ENCODE measurements at regions not wholly inside any gene's neighbourhood (a gene's known extent, or its start where the extent isn't known, plus 50 kb on each side); places are given as distances from the start of the nearest gene placed in this dataset.

DNA sequence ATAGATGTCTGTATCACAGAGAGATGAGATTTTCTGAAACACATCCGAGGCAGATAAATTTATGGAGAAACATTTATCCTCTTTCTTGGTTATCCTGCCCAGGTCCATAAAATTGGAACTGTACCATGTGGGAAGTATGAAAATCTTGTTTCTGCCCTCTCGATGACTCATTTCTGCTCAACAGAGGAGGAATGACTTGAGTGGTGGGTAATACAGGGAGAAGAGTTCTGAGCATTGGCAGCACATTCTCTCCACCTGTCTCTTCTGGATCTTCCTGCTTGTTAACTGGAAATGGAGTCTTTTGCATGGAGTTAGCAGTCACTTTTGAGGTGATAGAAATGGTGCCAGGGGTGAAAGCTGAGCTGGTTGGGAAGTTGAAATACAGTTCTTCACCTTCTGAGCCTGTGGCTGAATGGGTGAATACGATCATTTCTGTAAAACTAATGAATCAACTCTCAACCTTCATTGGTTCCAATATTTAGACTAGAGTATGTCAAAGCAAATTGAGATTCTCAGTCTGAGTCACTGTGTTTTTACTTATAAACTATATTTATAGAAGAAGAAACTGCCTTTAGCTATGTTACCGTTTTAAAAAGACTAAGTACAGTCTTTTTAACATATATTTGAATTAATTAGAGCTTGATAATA lies 945.5 kb downstream of the SORCS3 start:
- TF ChIP-seq, protein P1, sequence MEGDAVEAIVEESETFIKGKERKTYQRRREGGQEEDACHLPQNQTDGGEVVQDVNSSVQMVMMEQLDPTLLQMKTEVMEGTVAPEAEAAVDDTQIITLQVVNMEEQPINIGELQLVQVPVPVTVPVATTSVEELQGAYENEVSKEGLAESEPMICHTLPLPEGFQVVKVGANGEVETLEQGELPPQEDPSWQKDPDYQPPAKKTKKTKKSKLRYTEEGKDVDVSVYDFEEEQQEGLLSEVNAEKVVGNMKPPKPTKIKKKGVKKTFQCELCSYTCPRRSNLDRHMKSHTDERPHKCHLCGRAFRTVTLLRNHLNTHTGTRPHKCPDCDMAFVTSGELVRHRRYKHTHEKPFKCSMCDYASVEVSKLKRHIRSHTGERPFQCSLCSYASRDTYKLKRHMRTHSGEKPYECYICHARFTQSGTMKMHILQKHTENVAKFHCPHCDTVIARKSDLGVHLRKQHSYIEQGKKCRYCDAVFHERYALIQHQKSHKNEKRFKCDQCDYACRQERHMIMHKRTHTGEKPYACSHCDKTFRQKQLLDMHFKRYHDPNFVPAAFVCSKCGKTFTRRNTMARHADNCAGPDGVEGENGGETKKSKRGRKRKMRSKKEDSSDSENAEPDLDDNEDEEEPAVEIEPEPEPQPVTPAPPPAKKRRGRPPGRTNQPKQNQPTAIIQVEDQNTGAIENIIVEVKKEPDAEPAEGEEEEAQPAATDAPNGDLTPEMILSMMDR (IDR thresholded peaks at IDR 0.05), result no peak
- TF ChIP-seq, protein P2, sequence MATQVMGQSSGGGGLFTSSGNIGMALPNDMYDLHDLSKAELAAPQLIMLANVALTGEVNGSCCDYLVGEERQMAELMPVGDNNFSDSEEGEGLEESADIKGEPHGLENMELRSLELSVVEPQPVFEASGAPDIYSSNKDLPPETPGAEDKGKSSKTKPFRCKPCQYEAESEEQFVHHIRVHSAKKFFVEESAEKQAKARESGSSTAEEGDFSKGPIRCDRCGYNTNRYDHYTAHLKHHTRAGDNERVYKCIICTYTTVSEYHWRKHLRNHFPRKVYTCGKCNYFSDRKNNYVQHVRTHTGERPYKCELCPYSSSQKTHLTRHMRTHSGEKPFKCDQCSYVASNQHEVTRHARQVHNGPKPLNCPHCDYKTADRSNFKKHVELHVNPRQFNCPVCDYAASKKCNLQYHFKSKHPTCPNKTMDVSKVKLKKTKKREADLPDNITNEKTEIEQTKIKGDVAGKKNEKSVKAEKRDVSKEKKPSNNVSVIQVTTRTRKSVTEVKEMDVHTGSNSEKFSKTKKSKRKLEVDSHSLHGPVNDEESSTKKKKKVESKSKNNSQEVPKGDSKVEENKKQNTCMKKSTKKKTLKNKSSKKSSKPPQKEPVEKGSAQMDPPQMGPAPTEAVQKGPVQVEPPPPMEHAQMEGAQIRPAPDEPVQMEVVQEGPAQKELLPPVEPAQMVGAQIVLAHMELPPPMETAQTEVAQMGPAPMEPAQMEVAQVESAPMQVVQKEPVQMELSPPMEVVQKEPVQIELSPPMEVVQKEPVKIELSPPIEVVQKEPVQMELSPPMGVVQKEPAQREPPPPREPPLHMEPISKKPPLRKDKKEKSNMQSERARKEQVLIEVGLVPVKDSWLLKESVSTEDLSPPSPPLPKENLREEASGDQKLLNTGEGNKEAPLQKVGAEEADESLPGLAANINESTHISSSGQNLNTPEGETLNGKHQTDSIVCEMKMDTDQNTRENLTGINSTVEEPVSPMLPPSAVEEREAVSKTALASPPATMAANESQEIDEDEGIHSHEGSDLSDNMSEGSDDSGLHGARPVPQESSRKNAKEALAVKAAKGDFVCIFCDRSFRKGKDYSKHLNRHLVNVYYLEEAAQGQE (IDR thresholded peaks at IDR 0.05; ENCODE audit: insufficient read depth in 1 of 2, low read depth in 2 of 2, low read length in 1 of 2), result no peak
- TF ChIP-seq TCF7L2 (IDR thresholded peaks at IDR 0.05; ENCODE audit: low read depth, low read length), result no peak
- no peak for TF ChIP-seq SIN3A (IDR thresholded peaks at IDR 0.05; ENCODE audit: borderline replicate concordance, insufficient read depth, low read depth, low read length)
- no peak for TF ChIP-seq POLR2AphosphoS5 (IDR thresholded peaks at IDR 0.05; ENCODE audit: low read depth, low read length)

Measured in Panc1 (cell line).